ENCODE measurements at regions not wholly inside any gene's neighbourhood (a gene's known extent, or its start where the extent isn't known, plus 50 kb on each side); places are given as distances from the start of the nearest gene placed in this dataset.
A peak's percentile ranks its signal among the peaks of the same experiment; 100 is the strongest.
"Not testable (repeated sequence)": the region's sequence is repeated elsewhere in the genome, so short reads cannot be mapped to it uniquely, and the experiment has no call there.

GRCh38 chrX:11836284-11836683, 78.2 kb downstream of the MSL3 start:
- DNase-seq: no peak

GRCh38 chrX:11837437-11837836, 79.4 kb downstream of the MSL3 start:
- DNase-seq: no peak

DNA sequence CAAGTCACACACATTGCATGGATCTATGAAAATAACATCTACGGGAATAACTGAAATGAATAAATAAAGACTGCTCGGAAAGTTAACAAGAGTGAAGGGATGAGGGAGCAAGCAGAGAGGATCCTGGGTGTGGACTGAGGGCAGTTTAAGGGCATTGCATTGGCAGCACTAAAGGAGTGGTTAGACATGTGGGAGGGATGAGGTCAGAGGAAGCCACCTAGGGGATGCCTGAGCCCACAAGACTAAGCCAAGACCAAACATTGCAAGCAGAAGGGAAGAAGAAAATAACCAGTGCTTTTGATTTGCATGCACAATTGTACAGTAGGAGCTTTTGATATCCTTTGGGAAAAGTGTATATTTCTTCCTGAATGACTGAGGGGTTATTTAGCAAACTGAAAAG, 106.1 kb downstream of the MSL3 start:
- no peak for DNase-seq

GRCh38 chrX:11867610-11868345, 109.7 kb downstream of the MSL3 start:
- no peak for DNase-seq

GRCh38 chrX:11870789-11871188, 112.8 kb downstream of the MSL3 start:
- no peak for DNase-seq

GRCh38 chrX:11881485-11882170, 123.6 kb downstream of the MSL3 start:
- DNase-seq: no peak

- DNase-seq: no peak
Measured at GRCh38 chrX:11886745-11887144, 128.7 kb downstream of the MSL3 start.

DNA sequence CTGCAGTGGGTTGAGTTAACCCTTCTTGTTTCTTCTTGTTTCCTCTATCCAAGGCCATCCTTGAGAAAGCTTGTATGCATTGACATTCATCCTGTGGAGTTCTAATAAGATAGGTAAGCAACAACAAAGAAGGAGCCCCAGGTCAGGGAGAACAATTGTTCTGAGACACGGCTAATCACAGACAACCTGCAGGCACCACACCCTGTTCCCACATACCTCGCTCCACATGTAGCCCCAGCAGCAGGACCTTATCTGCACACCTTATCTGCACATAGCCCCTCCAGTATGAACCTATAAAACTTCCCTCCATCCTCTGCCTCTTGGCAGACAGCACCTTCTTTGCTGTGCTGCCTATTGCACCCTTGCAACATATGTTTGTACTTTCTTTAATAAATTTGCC, 129.1 kb downstream of the MSL3 start:
- DNase-seq: no peak

GRCh38 chrX:11888421-11888820, 130.4 kb downstream of the MSL3 start:
- DNase-seq: no peak

- DNase-seq: no peak
Measured at GRCh38 chrX:11889791-11890190, 131.8 kb downstream of the MSL3 start.

DNA sequence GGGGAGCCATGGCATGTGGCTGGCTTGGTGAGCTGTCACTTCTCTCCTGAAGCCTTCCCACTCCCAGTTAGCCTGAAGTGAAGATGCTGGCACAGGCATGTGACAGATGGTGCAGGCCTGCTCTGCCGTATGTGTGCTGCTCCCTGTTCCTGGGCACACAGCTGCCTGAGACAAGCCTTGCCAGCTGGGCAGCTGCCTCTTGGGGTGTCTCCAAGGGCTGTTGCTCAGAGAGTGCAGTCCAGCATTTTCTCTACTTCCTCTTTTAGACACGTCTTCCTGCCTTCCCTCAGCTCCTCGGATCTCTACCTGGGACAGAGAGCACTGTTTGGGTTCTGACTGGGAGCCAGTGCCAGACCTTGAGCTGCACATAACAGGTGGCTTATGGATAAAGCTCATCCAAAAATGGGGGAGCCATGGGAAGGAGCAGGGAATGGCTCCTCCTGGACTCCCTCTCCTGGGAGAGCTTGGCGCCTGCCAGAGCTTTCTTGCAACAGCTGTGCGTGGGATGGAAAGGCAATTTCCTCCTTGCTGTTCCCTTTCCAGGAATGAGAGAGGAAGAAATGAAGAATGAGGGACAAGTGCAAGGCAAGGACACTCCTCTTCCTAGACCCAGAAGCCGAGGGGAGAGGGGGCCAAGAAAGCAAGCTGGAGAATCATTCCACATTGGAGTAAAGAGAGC, 132.9 kb downstream of the MSL3 start:
- DNase-seq: no peak

- no peak for DNase-seq
Measured at GRCh38 chrX:11893933-11894710, 136.1 kb downstream of the MSL3 start.

DNA sequence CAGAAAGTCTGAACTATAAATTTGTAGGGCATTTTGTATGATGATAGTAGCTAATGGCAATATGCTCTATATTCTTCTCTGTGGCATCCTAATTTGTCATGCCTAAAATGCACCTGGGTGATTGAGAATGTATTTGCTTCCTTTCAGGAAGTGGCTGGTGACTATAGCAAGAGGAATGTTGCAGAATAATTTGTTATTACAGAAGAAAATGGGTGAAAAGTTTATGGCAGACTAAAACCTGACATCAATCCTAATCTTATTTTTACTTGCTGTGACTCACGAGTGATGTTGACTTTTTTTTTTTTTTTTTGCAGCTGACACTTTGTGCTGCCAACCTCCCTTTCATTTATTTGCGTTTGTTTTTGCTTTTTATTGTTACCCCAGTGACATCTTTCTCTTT, 141.1 kb downstream of the MSL3 start:
- no peak for DNase-seq

DNA sequence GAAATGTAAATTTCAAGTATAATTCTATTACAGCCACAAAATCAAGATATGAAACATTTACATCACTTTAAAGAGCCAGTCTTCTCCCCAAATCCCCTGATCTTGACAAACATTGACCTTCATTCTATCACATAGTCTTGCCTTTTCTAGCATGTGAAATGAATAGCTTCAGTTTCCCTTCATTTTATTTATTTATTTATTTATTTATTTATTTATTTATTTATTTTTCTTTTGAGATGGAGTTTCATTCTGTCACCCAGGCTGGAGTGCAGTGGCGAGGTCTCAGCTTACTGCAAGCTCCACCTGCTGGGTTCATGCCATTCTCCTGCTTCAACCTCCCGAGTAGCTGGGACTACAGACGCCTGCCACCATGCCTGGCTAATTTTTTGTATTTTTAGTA, 147.9 kb downstream of the MSL3 start:
- DNase-seq: not testable (repeated sequence)

DNA sequence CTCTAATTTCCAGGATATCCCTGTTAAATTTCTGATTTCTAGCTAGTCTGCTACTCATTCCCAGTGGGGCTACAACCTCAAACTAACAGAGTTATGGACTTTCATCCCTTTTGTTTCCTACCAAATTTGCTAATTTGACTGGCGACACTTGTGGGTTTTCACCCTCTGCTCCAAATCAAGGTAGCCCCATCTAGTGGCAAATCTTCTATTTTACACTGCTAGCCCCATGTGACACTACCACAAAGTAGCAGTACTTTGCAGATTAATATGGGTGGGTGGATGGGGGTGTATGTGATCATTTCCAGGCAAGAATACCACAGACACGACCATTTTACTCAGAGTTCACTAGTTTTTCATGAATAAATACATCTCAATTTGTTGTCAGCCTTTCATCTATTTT, 150.3 kb downstream of the MSL3 start:
- DNase-seq: peak in 1 of 2 experiments; percentile 46

GRCh38 chrX:11913001-11913400, 155.0 kb downstream of the MSL3 start:
- no peak for DNase-seq

DNA sequence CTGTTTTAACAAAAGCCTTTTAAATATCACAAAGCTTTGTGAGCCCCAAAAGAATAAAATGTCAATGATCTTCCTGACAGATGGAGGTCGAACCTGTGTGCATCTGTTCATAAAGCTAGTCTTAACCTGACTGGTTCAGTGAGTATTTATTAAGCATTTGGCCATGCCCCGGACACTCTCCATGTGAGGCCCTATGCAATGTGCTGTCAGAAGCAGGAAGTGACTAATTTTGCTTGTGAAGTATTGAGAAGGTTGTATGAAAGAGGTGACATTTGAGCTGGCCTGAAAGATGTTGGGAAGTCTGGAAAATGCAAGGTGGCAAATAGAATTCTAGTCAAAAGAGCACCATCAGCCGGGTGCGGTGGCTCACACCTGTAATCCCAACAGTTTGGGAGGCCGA, 171.4 kb downstream of the MSL3 start:
- no peak for DNase-seq

GRCh38 chrX:11932423-11932822, 174.4 kb downstream of the MSL3 start:
- no peak for DNase-seq

DNA sequence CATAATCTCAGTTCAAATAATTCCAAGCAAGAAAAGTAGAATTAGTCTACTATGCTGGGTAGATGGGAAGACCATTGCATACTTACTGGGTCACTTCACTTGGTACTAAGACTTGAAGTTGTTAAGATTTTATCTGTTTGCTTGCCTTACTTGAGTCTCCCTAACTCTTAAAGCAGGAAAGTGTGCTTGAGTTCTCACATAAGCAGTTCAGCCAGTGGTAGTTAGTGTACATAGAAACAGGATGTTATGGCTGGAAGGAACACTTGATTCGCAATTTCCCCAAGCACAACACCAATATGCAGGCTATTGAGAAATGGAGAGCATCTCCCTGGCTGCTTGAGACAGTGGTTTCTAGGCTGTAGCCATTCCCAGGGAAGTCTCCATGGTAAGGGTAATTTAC, 176.1 kb downstream of the MSL3 start:
- no peak for DNase-seq

- no peak for DNase-seq
Measured at GRCh38 chrX:11941571-11941970, 183.5 kb downstream of the MSL3 start.

DNA sequence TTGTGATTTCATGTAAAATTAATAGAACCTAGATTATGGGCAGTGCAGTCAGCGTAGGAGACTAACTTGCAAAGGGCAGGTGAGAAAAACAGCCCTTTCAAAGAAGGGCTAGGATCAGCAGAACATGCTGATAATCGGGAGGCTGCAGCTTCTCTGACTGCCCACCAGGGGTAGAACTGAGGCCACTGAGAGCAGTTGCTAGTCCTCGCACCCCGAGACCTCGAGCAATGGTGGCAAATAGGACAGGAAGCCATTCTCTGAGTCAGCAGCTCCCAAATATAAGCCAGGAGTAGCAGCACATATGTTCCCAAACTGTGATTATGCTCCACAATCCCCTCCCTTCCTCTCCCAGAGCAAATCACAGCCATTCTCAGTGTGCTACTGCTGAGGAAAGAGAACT, 186.5 kb downstream of the MSL3 start:
- peak in 1 of 2 experiments; percentile 12 for DNase-seq

- DNase-seq: no peak
Measured at GRCh38 chrX:11949291-11949690, 189.0 kb upstream of the FRMPD4 start.

GRCh38 chrX:11952176-11952720, 186.0 kb upstream of the FRMPD4 start:
- DNase-seq: no peak
